ENCODE measurements at regions not wholly inside any gene's neighbourhood (a gene's known extent, or its start where the extent isn't known, plus 50 kb on each side); places are given as distances from the start of the nearest gene placed in this dataset.

DNA sequence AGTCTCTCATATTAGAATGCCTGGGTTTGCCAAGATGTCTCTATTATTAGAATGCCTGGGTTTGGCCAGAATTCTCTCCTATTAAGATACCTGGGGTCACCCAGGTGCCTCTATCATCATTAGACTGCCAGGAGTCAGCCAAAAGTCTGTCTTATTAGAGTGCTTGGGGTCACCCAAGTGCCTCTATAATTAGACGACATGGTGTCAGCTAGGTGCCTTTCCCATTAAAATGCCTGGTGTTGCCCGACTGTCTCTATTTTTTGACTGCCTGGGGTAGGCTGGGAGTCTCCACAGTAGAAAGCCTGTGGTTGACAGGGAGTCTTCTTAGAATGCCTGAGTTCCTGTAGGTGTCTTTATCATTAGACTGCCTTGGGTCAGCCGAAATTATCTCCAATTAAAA is 1536.6 kb downstream of the UQCRFS1 start:
- H3K27ac Mint-ChIP-seq = no peak overlapping the region
- no peaks in the 10 kb centered on the region for H3K4me1 Mint-ChIP-seq (ENCODE audit: low read depth)
- no peak overlapping the region for H3K4me3 Mint-ChIP-seq
- H3K9me3 Mint-ChIP-seq (ENCODE audit: low read depth) = peaks cover 39% of the 10 kb centered on the region
- H3K27me3 Mint-ChIP-seq = no peaks in the 10 kb centered on the region
- no peaks in the 10 kb centered on the region for H3K36me3 Mint-ChIP-seq

DNA sequence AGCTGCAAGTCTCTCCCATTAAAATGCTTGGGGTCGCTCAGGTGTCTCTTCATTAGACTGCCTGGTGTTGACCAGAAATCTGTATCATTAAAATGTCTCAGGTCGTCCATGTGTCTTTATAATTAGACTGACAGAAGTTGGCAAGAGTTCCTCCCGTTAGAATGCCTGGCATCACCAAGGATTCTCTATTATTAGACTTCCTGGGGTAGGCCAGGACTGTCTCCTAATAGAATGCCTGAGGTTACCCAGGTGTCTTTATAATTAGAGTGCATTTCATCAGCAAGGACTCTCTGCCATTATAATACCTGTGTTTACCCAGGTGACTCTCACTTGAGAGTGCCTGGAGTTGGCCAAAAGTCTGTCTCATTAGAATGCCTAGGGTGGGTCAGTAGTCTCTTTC is 1537.2 kb downstream of the UQCRFS1 start:
- Mint-ChIP-seq H3K27ac (no peak overlapping the region), H3K4me1 (ENCODE audit: low read depth) (no peaks in the 10 kb centered on the region), H3K4me3 (no peak overlapping the region), H3K36me3 (no peaks in the 10 kb centered on the region), H3K9me3 (ENCODE audit: low read depth) (peaks cover 39% of the 10 kb centered on the region), H3K27me3 (no peaks in the 10 kb centered on the region)

DNA sequence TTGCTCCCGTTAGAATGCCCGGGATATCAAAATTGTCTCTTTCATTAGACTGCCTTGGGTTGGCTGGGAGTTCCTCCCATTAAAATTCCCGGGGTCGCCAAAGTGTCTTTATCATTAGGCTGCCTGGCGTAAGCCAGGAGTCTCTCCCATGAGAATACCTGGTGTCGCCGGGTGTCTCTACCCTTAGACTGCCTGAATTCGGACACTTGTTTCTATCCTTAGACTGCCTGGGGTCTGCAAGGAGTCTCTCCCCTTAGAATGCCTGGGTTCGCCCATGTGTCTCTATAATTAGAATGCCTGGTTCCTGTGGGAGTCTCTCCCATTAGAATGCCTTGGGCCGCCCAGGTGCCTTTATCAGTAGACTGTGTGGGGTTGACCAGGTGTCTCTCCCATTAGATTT is 1538.2 kb downstream of the UQCRFS1 start:
- H3K27ac Mint-ChIP-seq = no peak overlapping the region
- H3K27me3 Mint-ChIP-seq = no peaks in the 10 kb centered on the region
- H3K4me3 Mint-ChIP-seq = no peak overlapping the region
- H3K4me1 Mint-ChIP-seq (ENCODE audit: low read depth) = no peaks in the 10 kb centered on the region
- peaks cover 47% of the 10 kb centered on the region for H3K9me3 Mint-ChIP-seq (ENCODE audit: low read depth)
- H3K36me3 Mint-ChIP-seq = no peaks in the 10 kb centered on the region

DNA sequence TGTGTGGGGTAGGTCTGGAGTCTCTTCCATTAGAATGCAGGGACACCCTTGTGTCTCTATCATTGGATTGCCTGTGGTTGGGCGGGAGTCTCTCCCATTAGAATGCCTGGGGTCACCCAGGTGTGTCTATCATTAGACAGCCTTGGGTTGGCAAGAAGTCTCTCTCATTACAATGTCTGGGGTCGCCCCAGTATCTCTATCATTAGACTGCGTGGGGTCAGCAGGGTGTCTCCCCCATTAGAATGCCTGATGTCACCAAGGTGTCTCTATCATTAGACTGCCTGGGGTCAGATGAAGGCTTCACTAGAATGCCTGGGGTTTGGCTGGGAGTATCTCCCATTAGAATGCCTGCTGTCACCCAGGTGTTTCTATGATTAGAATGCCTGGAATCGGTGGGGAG is 1539.0 kb downstream of the UQCRFS1 start:
- Mint-ChIP-seq H3K9me3 (ENCODE audit: low read depth) (peaks cover 49% of the 10 kb centered on the region), H3K27ac (no peak overlapping the region), H3K27me3 (no peaks in the 10 kb centered on the region), H3K36me3 (no peaks in the 10 kb centered on the region), H3K4me1 (ENCODE audit: low read depth) (no peaks in the 10 kb centered on the region), H3K4me3 (no peak overlapping the region)

DNA sequence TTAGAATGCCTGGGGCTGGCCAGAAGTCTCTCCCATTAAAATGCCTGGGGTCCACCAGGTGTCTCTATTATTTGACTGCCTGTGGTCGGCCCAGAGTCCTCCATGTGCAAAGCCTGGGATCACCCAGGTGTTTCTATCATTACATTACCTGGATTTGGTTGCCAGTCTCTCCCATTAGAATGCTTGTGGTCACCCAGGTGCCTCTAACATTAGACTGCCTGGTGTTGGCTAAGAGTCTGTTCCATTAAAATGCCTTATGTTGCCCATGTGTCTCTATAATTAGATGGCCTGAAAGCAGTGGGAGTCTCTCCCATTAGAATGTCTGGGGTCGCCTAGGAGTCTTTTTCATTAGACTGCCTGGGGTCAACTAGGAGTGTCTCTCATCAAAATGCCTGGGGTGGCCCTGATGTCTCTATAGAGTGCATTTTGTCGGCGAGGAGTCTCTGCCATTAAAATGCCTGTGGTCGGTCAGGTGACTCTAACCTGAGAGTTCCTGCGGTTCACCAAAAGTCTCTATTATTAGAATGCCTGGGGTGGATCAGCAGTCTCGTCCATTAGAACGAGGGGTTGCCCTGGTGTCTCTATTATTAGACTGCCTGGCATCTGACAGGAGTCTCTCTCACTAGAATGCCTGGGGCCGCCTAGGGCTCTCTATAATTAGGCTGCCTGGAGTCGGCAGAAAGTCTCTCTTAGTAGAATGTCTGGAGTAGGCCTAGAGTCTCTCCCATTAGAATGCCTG is 1540.5 kb downstream of the UQCRFS1 start:
- no peak overlapping the region for H3K4me3 Mint-ChIP-seq
- H3K27ac Mint-ChIP-seq = no peak overlapping the region
- H3K4me1 Mint-ChIP-seq (ENCODE audit: low read depth) = no peaks in the 10 kb centered on the region
- H3K27me3 Mint-ChIP-seq = no peaks in the 10 kb centered on the region
- H3K36me3 Mint-ChIP-seq = no peaks in the 10 kb centered on the region
- H3K9me3 Mint-ChIP-seq (ENCODE audit: low read depth) = peaks cover 39% of the 10 kb centered on the region

DNA sequence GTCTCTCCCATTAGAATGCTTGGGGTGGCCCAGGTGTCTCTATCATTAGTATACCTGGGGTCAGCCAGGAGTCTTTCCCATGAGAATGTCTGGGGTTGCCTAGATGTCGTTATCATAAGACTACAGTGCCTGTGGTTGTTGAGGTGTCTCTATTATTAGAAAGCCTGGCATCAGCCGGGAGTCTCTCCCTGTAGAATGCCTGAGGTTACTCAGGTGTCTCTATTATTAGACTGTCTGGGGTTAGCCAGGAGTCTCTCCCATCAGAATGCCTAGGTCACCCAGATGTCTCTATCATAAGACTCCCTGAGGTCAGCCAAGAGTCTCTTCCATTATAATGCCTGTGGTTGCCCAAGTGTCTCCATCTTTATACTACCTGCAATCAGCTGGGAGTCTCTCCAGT is 1541.1 kb downstream of the UQCRFS1 start:
- no peak overlapping the region for H3K27ac Mint-ChIP-seq
- H3K36me3 Mint-ChIP-seq = no peaks in the 10 kb centered on the region
- peaks cover 38% of the 10 kb centered on the region for H3K9me3 Mint-ChIP-seq (ENCODE audit: low read depth)
- H3K27me3 Mint-ChIP-seq = no peaks in the 10 kb centered on the region
- no peaks in the 10 kb centered on the region for H3K4me1 Mint-ChIP-seq (ENCODE audit: low read depth)
- H3K4me3 Mint-ChIP-seq = no peak overlapping the region

DNA sequence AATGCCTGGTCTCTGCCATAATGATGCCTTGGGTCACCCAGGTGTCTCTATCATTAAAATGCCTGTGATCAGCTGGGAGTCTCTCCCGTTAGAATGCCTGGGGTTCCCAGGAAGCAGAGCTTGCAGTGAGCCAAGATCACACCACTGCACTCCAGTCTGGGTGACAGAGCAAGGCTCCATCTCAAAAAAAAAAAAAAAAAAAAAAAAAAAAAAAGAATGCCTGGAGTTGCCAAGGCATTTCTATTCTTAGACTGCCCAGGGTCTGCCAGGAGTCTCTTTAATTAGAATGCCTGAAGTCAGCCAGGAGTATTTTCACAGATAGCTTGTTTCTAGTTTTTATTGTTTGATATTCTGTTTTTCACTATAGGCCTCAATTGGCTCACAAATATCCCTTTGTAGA is 1552.5 kb downstream of the UQCRFS1 start:
- H3K27me3 Mint-ChIP-seq = no peaks in the 10 kb centered on the region
- H3K36me3 Mint-ChIP-seq = peaks cover 7% of the 10 kb centered on the region
- peaks cover 21% of the 10 kb centered on the region for H3K9me3 Mint-ChIP-seq (ENCODE audit: low read depth)
- no peak overlapping the region for H3K27ac Mint-ChIP-seq
- H3K4me1 Mint-ChIP-seq (ENCODE audit: low read depth) = no peaks in the 10 kb centered on the region
- no peak overlapping the region for H3K4me3 Mint-ChIP-seq

DNA sequence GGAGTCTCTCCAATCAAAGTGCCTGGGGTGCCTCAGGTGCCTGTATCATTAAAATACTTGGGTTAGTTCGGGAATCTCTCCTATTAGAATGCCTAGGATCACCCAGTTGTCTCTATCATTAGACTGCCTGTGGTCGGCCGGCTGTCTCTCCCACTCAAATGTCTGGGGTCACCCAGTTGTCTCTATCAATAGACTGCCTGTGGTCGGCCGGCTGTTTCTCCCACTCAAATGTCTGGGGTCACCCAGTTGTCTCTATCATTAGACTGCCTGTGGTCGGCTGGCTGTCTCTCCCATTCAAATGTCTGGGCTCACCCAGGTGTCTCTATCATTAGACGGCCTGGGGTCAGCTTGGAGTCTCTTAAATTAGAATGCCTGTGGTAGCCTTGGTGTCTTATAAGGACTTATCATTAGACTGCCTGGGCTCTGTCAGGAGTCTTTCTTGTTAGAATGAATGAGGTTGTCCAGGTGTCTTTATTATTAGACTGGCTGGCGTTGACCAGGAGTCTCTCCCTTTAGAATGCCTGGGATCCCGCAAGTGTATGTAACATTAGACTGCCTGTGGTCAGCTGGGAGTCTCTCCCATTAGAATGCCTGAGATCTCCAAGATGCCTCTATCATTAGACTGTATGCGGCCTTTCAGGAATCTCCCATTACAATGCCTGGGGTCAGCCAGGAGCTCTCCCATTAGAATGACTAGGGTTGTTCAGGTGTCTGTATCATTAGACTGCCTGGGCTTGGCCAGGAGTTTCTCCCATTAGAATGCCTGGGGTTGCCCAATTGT is 1555.5 kb downstream of the UQCRFS1 start:
- no peaks in the 10 kb centered on the region for H3K27me3 Mint-ChIP-seq
- no peak overlapping the region for H3K27ac Mint-ChIP-seq
- H3K4me3 Mint-ChIP-seq = no peak overlapping the region
- H3K4me1 Mint-ChIP-seq (ENCODE audit: low read depth) = no peaks in the 10 kb centered on the region
- H3K36me3 Mint-ChIP-seq = peaks cover 7% of the 10 kb centered on the region
- H3K9me3 Mint-ChIP-seq (ENCODE audit: low read depth) = peaks cover 27% of the 10 kb centered on the region

DNA sequence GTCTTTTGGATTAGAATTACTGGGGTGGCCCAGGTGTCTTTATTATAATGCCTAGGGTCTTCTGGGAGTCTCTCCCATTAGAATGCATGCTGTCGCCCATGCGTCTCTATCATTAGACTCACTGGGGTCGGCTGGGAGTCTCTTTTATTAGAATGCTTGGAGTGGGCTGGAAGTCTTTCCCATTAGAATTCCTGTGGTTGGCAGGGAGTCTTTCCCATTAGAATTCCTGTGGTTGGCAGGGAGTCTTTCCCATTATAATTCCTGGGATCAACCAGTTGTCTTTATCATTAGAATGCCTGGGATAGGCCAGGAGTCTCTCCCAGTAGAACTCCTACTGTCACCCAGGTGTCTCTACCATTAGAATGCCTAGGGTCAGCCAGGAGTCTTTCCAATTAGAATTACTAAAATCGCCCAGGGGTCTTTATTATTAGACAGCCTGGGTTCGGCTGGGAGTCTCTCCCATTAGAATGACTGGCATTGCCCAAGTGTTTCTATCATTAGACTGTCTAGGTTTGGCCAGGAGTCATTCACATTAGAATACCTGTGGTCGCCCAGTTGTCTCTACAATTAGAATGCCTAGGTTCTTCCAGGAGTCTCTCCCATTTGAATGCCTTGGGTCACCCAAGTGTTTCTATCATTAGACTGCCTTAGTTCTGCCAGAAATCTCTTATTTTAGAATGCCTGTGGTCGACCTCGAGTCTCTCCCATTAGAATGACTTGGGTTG is 1558.5 kb downstream of the UQCRFS1 start:
- peaks cover 31% of the 10 kb centered on the region for H3K9me3 Mint-ChIP-seq (ENCODE audit: low read depth)
- no peak overlapping the region for H3K27ac Mint-ChIP-seq
- no peaks in the 10 kb centered on the region for H3K27me3 Mint-ChIP-seq
- peaks cover 3% of the 10 kb centered on the region for H3K36me3 Mint-ChIP-seq
- H3K4me3 Mint-ChIP-seq = no peak overlapping the region
- no peaks in the 10 kb centered on the region for H3K4me1 Mint-ChIP-seq (ENCODE audit: low read depth)

DNA sequence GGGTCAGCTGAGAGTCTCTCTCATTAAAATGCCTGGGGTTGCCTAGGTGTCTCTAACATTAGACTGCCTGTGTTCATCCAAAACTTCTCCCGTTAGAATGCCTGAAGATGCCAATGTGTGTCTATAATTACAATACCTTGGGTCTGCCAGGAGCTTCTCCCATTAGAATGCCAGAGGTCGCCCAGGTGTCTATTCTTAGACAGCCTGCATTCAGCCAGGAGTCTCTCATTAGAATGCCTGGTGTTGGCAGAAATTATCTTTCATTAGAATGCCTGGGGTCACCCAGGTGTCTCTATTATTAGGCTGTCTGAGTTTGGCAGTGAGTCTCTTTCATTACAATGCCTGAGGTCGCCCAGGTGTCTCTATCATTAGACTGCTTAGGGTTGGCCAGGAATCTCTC is 1560.2 kb downstream of the UQCRFS1 start:
- H3K27me3 Mint-ChIP-seq = no peaks in the 10 kb centered on the region
- no peaks in the 10 kb centered on the region for H3K36me3 Mint-ChIP-seq
- H3K4me3 Mint-ChIP-seq = no peak overlapping the region
- H3K27ac Mint-ChIP-seq = no peak overlapping the region
- H3K9me3 Mint-ChIP-seq (ENCODE audit: low read depth) = peaks cover 36% of the 10 kb centered on the region
- no peaks in the 10 kb centered on the region for H3K4me1 Mint-ChIP-seq (ENCODE audit: low read depth)

DNA sequence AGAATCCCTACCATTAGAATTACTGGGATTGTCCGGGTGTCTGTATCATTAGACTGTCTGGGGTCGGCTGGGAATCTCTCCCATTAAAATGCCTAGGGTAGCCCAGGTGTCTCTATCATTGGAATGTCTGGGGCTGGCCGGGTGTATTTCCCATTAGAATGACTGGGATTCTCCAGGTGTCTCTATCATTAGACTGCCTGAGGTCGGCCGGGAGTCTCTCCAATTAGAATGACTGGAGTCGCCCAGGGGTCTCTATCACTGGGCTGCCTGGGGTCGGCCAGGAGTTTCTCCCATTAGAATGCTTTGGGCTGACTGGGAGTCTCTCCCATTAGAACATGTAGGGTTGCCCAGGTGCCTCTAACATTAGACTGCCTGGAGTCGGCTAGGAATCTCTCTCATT is 1560.7 kb downstream of the UQCRFS1 start:
- H3K4me3 Mint-ChIP-seq = no peak overlapping the region

DNA sequence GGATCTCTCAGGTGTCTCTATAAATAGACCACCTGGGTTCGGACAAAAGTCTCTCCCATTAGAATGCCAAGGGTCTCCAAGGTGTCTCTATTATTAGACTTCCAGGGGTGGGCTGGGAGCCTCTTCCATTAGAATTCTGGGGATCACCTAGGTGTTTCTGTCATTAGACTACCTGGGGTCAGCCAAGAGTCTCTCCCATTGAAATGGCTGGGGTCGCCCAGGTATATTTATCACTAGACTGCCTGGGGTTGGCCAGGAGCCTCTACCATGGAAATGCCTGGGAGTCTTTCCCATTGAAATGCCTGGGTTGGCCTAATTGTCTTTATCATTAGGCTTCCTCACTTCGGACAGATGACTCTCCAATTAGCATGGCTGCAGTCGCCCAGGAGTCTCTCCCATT is 1565.5 kb downstream of the UQCRFS1 start:
- H3K36me3 Mint-ChIP-seq = no peaks in the 10 kb centered on the region
- peaks cover 19% of the 10 kb centered on the region for H3K9me3 Mint-ChIP-seq (ENCODE audit: low read depth)

More for the DNA sequence above, 1560.7 kb downstream of the UQCRFS1 start:
- peaks cover 36% of the 10 kb centered on the region for H3K9me3 Mint-ChIP-seq (ENCODE audit: low read depth)
- H3K36me3 Mint-ChIP-seq = no peaks in the 10 kb centered on the region
- H3K4me1 Mint-ChIP-seq (ENCODE audit: low read depth) = no peaks in the 10 kb centered on the region
- no peaks in the 10 kb centered on the region for H3K27me3 Mint-ChIP-seq
- no peak overlapping the region for H3K27ac Mint-ChIP-seq

DNA sequence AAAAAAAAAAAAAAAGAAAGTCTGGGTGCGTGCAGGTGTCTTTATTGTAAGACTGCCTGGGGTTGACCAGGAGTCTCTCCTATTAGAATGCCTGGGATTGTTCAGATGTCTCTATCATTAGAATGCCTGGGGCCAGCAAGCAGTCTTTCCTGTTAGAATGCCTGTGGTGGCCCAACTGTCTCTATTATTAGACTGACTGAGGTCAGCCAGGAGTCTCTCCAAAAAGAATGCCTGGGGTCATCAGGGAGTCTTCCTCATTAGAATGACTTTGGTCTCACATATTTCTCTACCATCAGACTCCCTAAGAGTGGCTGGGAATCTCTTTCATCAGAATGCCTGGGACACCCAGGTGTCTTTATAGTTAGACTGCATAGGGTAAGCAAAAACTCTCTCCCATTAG is 1577.5 kb downstream of the UQCRFS1 start:
- Mint-ChIP-seq H3K36me3 (no peaks in the 10 kb centered on the region), H3K27ac (no peak overlapping the region), H3K27me3 (no peaks in the 10 kb centered on the region), H3K4me3 (no peak overlapping the region), H3K9me3 (ENCODE audit: low read depth) (peaks cover 16% of the 10 kb centered on the region), H3K4me1 (ENCODE audit: low read depth) (no peaks in the 10 kb centered on the region)

More for the DNA sequence above, 1565.5 kb downstream of the UQCRFS1 start:
- no peak overlapping the region for H3K4me3 Mint-ChIP-seq
- no peaks in the 10 kb centered on the region for H3K27me3 Mint-ChIP-seq
- H3K27ac Mint-ChIP-seq = no peak overlapping the region
- no peaks in the 10 kb centered on the region for H3K4me1 Mint-ChIP-seq (ENCODE audit: low read depth)

DNA sequence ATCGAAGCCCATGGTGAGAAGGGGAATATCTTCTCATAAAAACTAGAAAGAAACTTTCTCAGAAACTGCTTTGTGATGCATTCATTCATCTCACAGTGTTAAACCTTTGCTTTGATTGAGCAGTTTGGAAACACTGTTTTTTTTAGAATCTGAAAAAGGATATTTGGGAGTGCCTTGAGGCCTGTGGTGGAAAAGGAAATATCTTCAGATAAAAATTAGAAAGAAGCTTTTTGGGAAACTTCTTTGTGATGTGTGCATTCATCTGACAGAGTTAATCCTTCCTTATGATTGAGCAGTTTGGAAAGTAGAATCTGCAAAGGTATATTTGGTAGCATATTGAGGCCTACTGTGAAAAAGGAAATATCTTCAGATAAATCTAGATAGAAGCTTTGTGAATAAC is 1594.9 kb downstream of the UQCRFS1 start:
- no peaks in the 10 kb centered on the region for H3K27me3 Mint-ChIP-seq
- no peaks in the 10 kb centered on the region for H3K4me1 Mint-ChIP-seq (ENCODE audit: low read depth)
- H3K27ac Mint-ChIP-seq = no peak overlapping the region
- no peak overlapping the region for H3K4me3 Mint-ChIP-seq
- peaks cover 34% of the 10 kb centered on the region for H3K9me3 Mint-ChIP-seq (ENCODE audit: low read depth)
- peaks cover 3% of the 10 kb centered on the region for H3K36me3 Mint-ChIP-seq

DNA sequence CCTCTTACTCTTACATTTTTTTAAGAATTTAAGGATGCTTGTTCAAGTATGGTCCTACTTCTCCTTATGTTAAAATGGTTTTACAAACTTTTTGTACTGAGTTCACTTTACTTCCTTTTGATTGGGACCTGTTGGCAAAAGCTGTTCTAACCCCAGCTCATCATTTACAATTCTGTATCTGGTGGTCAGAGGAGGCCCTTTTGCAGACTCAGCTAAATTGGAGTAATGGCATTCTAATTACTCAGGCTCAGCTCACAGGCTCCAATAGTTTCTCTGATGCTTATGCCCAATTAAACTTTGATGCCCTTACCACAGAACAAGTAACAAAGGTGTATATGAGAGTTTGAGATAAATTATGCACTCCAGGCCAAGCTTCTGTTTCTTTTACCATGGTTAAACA is 1632.0 kb downstream of the UQCRFS1 start:
- no peaks in the 10 kb centered on the region for H3K4me1 Mint-ChIP-seq (ENCODE audit: low read depth)
- H3K4me3 Mint-ChIP-seq = no peak overlapping the region
- no peak overlapping the region for H3K27ac Mint-ChIP-seq
- H3K9me3 Mint-ChIP-seq (ENCODE audit: low read depth) = peaks cover 35% of the 10 kb centered on the region
- H3K36me3 Mint-ChIP-seq = no peaks in the 10 kb centered on the region
- H3K27me3 Mint-ChIP-seq = no peaks in the 10 kb centered on the region

Data from activated naive CD8-positive, alpha-beta T cell (primary cell).